NCI-H1105 (cell line): ENCODE measurements at regions not wholly inside any gene's neighbourhood (a gene's known extent, or its start where the extent isn't known, plus 50 kb on each side); places are given as distances from the start of the nearest gene placed in this dataset.

Experiments
- DNase-seq: peaks from one replicate; lab custom pipeline; 2025; lab: John Stamatoyannopoulos, UW

GRCh38 chr16:79543219-79543618, 57.3 kb downstream of the MAF start:
- DNase-seq = no peak

- DNase-seq = no peak
These were observed 58.2 kb downstream of the MAF start for GRCh38 chr16:79542237-79542774.

GRCh38 chr16:79540825-79541595, 59.5 kb downstream of the MAF start:
- DNase-seq = no peak

GRCh38 chr16:79537584-79537983, 63.0 kb downstream of the MAF start:
- no peak for DNase-seq

- DNase-seq = no peak
These were observed 63.6 kb downstream of the MAF start for GRCh38 chr16:79536958-79537357.

- DNase-seq = no peak
These were observed 65.4 kb downstream of the MAF start for GRCh38 chr16:79535130-79535529.

GRCh38 chr16:79534143-79534542, 66.4 kb downstream of the MAF start:
- DNase-seq = no peak

GRCh38 chr16:79533292-79533691, 67.2 kb downstream of the MAF start:
- no peak for DNase-seq

- DNase-seq = no peak
These were observed 67.8 kb downstream of the MAF start for GRCh38 chr16:79532785-79533184.

GRCh38 chr16:79532273-79532672, 68.3 kb downstream of the MAF start:
- no peak for DNase-seq

- no peak for DNase-seq
These were observed 72.2 kb downstream of the MAF start for GRCh38 chr16:79528338-79528737.

GRCh38 chr16:79523971-79524370, 76.6 kb downstream of the MAF start:
- DNase-seq = no peak

GRCh38 chr16:79519448-79519847, 81.1 kb downstream of the MAF start:
- no peak for DNase-seq

- no peak for DNase-seq
These were observed 83.4 kb downstream of the MAF start for GRCh38 chr16:79517156-79517555.

- DNase-seq = no peak
These were observed 89.7 kb downstream of the MAF start for GRCh38 chr16:79510879-79511278.

- no peak for DNase-seq
These were observed 90.6 kb downstream of the MAF start for GRCh38 chr16:79509906-79510305.

- DNase-seq = peak; percentile 24
These were observed 91.3 kb downstream of the MAF start for GRCh38 chr16:79509211-79509631.

- no peak for DNase-seq
These were observed 92.2 kb downstream of the MAF start for GRCh38 chr16:79508294-79508693.

- no peak for DNase-seq
These were observed 95.2 kb downstream of the MAF start for GRCh38 chr16:79505344-79505743.

- DNase-seq = no peak
These were observed 97.0 kb downstream of the MAF start for GRCh38 chr16:79503511-79503910.

GRCh38 chr16:79501446-79501845, 99.1 kb downstream of the MAF start:
- DNase-seq = no peak

GRCh38 chr16:79500866-79501265, 99.7 kb downstream of the MAF start:
- no peak for DNase-seq

- no peak for DNase-seq
These were observed 100.3 kb downstream of the MAF start for GRCh38 chr16:79500286-79500685.

- DNase-seq = no peak
These were observed 101.6 kb downstream of the MAF start for GRCh38 chr16:79498928-79499327.
